ENCODE measurements at regions not wholly inside any gene's neighbourhood (a gene's known extent, or its start where the extent isn't known, plus 50 kb on each side); places are given as distances from the start of the nearest gene placed in this dataset.
"Not testable (repeated sequence)": the region's sequence is repeated elsewhere in the genome, so short reads cannot be mapped to it uniquely, and the experiment has no call there.

- no peak for DNase-seq (ENCODE audit: low spot score)
These were observed 758.3 kb downstream of the C12orf50 start for GRCh38 chr12:87270919-87271318.

GRCh38 chr12:87266305-87266704 lies 762.9 kb downstream of the C12orf50 start:
- no peak for DNase-seq (ENCODE audit: low spot score)

GRCh38 chr12:87259391-87259790 lies 769.8 kb downstream of the C12orf50 start:
- no peak for DNase-seq (ENCODE audit: low spot score)

- no peak for DNase-seq (ENCODE audit: low spot score)
These were observed 774.7 kb downstream of the C12orf50 start for GRCh38 chr12:87254381-87255030.

GRCh38 chr12:87253157-87253556 lies 776.0 kb downstream of the C12orf50 start:
- DNase-seq (ENCODE audit: low spot score), result no peak

GRCh38 chr12:87246726-87247125 lies 782.5 kb downstream of the C12orf50 start:
- DNase-seq (ENCODE audit: low spot score), result no peak

- DNase-seq (ENCODE audit: low spot score), result no peak
These were observed 790.7 kb downstream of the C12orf50 start for GRCh38 chr12:87238466-87238865.

GRCh38 chr12:87234898-87235297 lies 794.3 kb downstream of the C12orf50 start:
- DNase-seq (ENCODE audit: low spot score), result no peak

- no peak for DNase-seq (ENCODE audit: low spot score)
These were observed 795.5 kb downstream of the C12orf50 start for GRCh38 chr12:87233671-87234070.

GRCh38 chr12:87231818-87232217 lies 797.4 kb downstream of the C12orf50 start:
- no peak for DNase-seq (ENCODE audit: low spot score)

- no peak for DNase-seq (ENCODE audit: low spot score)
These were observed 798.8 kb downstream of the C12orf50 start for GRCh38 chr12:87230441-87230840.

GRCh38 chr12:87227162-87227561 lies 802.0 kb downstream of the C12orf50 start:
- no peak for DNase-seq (ENCODE audit: low spot score)

GRCh38 chr12:87217491-87217890 lies 811.7 kb downstream of the C12orf50 start:
- no peak for DNase-seq (ENCODE audit: low spot score)

GRCh38 chr12:87216436-87216835 lies 812.8 kb downstream of the C12orf50 start:
- DNase-seq (ENCODE audit: low spot score), result no peak

GRCh38 chr12:87202189-87202588 lies 827.0 kb downstream of the C12orf50 start:
- DNase-seq (ENCODE audit: low spot score), result no peak

GRCh38 chr12:87201598-87201997 lies 827.6 kb downstream of the C12orf50 start:
- DNase-seq (ENCODE audit: low spot score), result no peak

- DNase-seq (ENCODE audit: low spot score), result no peak
These were observed 828.8 kb downstream of the C12orf50 start for GRCh38 chr12:87200289-87200979.

- DNase-seq (ENCODE audit: low spot score), result no peak
These were observed 831.0 kb downstream of the C12orf50 start for GRCh38 chr12:87198181-87198580.

- DNase-seq (ENCODE audit: low spot score), result no peak
These were observed 832.9 kb downstream of the C12orf50 start for GRCh38 chr12:87196321-87196720.

GRCh38 chr12:87194389-87194788 lies 834.8 kb downstream of the C12orf50 start:
- not testable (repeated sequence) for DNase-seq (ENCODE audit: low spot score)

- no peak for DNase-seq (ENCODE audit: low spot score)
These were observed 843.8 kb downstream of the C12orf50 start for GRCh38 chr12:87185367-87185766.

GRCh38 chr12:87182696-87183233 lies 846.4 kb downstream of the C12orf50 start:
- DNase-seq (ENCODE audit: low spot score), result no peak

- DNase-seq (ENCODE audit: low spot score), result no peak
These were observed 857.8 kb downstream of the C12orf50 start for GRCh38 chr12:87171356-87171755.
